MV-4-11 (cell line): ENCODE measurements at regions not wholly inside any gene's neighbourhood (a gene's known extent, or its start where the extent isn't known, plus 50 kb on each side); places are given as distances from the start of the nearest gene placed in this dataset.

Experiments used
- DNase-seq: peaks from one replicate; lab custom pipeline; 2025; lab: John Stamatoyannopoulos, UW

DNA sequence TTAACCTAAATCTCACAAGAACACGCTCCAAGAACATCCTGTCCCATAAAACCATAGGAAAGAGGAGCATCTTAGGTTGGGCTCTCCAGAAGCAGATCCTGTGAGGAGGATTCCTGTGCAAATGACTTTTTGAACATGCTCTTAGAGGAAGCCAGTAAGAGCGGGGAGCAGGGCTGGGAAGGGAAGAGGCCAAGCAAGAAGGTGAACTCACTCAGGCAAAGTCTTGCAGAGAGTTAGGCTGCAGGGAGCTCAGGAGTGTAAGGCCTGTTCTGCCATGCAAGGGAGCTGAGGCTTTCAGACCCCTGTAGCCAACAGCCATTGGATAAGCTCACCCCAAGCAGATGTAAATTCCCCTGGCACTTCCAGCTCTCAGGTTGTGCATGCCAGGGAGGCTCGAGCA lies 63.6 kb upstream of the LY86 start:
- DNase-seq = no peak

- DNase-seq = no peak
These were observed 62.6 kb upstream of the LY86 start for GRCh38 chr6:6525933-6526332.

DNA sequence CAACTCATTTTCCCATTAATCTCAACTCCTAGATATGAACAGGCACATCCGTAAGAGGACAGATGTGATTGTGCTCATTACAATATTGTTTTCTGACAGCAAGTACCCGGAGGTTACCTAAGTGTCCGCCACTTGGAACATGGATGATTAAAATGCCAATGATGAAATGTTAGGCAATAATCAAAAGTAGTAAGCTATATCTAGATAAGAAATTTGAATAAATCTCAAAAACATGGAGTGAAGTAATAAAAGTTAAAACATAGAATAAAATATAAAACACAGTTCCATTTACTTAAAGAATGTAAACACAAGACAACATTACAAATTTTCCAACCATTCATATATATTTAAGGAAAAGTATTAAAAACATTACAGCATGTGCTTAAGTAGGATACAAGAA lies 59.2 kb upstream of the LY86 start:
- DNase-seq = no peak

DNA sequence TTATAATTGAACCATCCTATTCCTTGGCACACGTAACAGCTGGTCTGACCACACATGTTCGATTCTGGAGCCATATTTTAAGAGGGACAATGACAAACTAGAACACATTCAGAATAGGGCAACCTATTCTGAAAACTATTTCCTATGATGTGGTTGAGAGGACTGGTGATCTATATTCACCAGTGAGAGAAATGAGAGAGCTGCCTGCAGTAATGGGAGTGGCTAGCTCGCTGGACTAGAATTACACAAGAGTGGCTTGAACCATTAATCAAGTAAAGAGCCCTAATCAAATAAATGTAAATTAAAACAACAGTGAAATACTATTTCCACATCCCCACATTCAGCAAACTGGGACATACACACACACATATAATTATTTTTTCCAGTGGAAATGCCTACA lies 55.3 kb upstream of the LY86 start:
- no peak for DNase-seq

- DNase-seq = no peak
These were observed 54.1 kb upstream of the LY86 start for GRCh38 chr6:6534399-6534798.

DNA sequence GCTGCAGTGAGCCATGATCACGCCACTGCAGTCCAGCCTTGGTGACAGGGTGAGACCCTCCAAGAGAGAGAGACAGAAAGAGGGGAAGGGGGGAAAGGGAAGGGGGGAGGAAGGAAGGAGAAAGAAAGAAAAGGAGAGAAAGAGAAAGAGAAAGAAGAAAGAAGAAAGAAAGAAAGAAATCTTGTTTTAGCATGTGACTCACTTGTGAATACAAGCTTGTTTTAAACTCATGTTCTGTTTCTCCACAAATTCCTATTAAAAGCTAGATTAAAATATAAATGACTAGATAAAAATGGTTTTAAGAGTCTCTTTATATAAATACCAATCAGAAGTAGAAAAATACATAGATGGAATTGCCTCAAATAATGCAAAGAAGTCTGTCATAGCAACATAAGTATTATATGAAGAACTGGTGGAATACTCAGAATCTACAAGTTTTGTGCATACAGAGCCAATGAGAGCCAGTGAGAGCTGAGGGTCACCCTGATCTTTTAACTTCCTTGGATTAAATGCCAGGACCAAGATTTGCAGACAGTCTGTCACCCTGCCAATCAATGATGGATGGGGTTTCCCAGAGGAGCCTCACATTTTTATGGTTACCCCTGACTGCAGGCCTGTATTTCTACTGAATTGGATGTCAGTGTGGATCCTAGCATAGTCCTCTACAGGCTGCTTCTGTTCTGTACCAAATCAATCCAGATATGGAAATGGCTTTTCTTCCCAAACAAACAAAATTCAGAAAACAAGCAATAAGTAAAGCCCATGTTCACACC lies 50.8 kb upstream of the LY86 start:
- DNase-seq = no peak

DNA sequence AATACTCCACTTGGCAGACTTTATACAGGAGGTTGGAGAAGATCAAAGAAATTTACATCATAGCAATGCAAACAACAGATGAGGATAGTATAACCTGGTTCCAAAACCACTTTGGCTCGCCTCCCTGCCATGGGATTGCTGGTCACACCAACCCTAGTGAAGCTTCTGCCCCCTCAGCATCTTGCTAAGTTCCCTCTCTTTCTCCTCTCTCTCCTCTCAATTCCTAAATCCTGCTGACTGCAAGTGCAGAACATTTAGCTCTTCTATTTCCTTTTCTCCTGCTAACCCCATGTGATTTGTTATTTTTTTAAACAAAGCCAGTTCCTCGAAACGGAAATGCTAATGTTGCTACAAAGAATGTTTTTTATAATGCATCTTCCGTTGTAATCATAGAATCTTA lies 50.3 kb upstream of the LY86 start:
- DNase-seq = no peak
